Calu3 (cell line): ENCODE measurements at regions not wholly inside any gene's neighbourhood (a gene's known extent, or its start where the extent isn't known, plus 50 kb on each side); places are given as distances from the start of the nearest gene placed in this dataset.

Experiments used
- BruUV-seq: library from RNA; stranded (reverse); fragments of 400-500 nt; replicated peaks from 2 replicates; lab custom pipeline; 2021; lab: Mats Ljungman, UMichigan
- CTCF ChIA-PET: fragments of 300-600 bp; sonication (Branson Sonifier 250); formaldehyde crosslinking; loops from one replicate; lab custom pipeline; 2022; ENCODE audit warnings: antibody characterized with exemption; lab: Charles Lee
- DNase-seq: peaks from one replicate; pipeline ENCODE4 v3.0.0; 2022
- H3K27ac Mint-ChIP-seq: one replicate; pipeline ENCODE4 v1.8.0; 2022; ENCODE audit warnings: mixed read lengths; ENCODE audit not compliant: unreplicated experiment
- H3K27me3 Mint-ChIP-seq: one replicate; pipeline ENCODE4 v1.8.0; 2022; ENCODE audit warnings: mixed read lengths; ENCODE audit not compliant: unreplicated experiment
- H3K36me3 Mint-ChIP-seq: one replicate; pipeline ENCODE4 v1.8.0; 2022; ENCODE audit warnings: mild to moderate bottlenecking, moderate library complexity, mixed read lengths; ENCODE audit not compliant: insufficient read depth, unreplicated experiment
- H3K4me1 Mint-ChIP-seq: one replicate; pipeline ENCODE4 v1.8.0; 2022; ENCODE audit warnings: mild to moderate bottlenecking, low read depth, mixed read lengths; ENCODE audit not compliant: unreplicated experiment
- H3K4me3 Mint-ChIP-seq: one replicate; pipeline ENCODE4 v1.8.0; 2022; ENCODE audit warnings: mild to moderate bottlenecking, low read depth, moderate library complexity, mixed read lengths; ENCODE audit not compliant: unreplicated experiment
- H3K9me3 Mint-ChIP-seq: one replicate; pipeline ENCODE4 v1.8.0; 2022; ENCODE audit warnings: low read depth, mixed read lengths; ENCODE audit not compliant: unreplicated experiment
- intact Hi-C: fragments of 100-400 bp; cut with micrococcal nuclease; formaldehyde crosslinking; loops from one replicate; pipeline ENCODE4 v1.10.0; 2022; ENCODE audit not compliant: unreplicated experiment
- TF ChIP-seq, protein P1 (sequence below): fragments of 200-600 bp; IDR thresholded peaks from one replicate; pipeline ENCODE4 v1.8.0; 2022; ENCODE audit warnings: antibody characterized with exemption; ENCODE audit not compliant: unreplicated experiment

DNA sequence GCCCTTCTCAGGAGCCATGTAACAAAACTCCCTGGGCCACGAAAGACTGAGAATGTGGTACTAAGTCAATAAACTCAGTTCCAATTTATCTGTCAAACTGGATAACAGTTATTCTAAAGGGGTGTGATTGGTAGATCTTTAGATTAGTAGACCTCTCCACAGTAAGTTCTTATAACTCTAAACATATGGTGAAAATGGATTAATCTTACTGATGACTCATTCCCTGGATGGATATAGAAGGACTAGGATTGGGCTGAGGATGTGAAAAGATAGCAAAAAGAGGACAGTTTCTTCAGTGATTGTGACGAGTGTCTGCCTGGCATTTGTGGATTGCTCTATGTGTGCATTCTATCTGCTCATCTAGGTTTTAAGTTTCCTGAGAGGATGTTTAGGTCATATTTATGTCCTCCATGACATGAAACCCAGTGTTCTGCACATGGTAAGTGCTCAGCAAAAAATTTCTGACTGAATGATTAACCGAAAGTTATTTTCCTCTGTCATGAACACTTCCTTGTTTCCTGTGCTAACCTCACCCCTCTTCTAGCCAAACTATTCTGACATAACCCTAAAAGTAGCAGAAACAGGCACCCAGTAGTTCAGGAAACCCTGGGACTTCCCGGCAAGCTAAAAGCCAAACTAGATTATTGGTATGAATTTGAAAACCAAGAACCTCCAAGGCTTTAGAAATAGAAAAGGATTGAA lies 397.5 kb upstream of the PLXNA2 start:
- H3K4me3 Mint-ChIP-seq, result no peak overlapping the region
- BruUV-seq, result no TSS peak
- intact Hi-C loops, result no loop called here
- no peaks in the 10 kb centered on the region for H3K9me3 Mint-ChIP-seq
- H3K27ac Mint-ChIP-seq, result no peak overlapping the region
- CTCF ChIA-PET, result no interaction called here
- TF ChIP-seq, protein P1, sequence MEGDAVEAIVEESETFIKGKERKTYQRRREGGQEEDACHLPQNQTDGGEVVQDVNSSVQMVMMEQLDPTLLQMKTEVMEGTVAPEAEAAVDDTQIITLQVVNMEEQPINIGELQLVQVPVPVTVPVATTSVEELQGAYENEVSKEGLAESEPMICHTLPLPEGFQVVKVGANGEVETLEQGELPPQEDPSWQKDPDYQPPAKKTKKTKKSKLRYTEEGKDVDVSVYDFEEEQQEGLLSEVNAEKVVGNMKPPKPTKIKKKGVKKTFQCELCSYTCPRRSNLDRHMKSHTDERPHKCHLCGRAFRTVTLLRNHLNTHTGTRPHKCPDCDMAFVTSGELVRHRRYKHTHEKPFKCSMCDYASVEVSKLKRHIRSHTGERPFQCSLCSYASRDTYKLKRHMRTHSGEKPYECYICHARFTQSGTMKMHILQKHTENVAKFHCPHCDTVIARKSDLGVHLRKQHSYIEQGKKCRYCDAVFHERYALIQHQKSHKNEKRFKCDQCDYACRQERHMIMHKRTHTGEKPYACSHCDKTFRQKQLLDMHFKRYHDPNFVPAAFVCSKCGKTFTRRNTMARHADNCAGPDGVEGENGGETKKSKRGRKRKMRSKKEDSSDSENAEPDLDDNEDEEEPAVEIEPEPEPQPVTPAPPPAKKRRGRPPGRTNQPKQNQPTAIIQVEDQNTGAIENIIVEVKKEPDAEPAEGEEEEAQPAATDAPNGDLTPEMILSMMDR, result no peak
- no peak for DNase-seq
- peaks cover 44% of the 10 kb centered on the region for H3K27me3 Mint-ChIP-seq
- no peaks in the 10 kb centered on the region for H3K4me1 Mint-ChIP-seq
- H3K36me3 Mint-ChIP-seq, result no peaks in the 10 kb centered on the region

DNA sequence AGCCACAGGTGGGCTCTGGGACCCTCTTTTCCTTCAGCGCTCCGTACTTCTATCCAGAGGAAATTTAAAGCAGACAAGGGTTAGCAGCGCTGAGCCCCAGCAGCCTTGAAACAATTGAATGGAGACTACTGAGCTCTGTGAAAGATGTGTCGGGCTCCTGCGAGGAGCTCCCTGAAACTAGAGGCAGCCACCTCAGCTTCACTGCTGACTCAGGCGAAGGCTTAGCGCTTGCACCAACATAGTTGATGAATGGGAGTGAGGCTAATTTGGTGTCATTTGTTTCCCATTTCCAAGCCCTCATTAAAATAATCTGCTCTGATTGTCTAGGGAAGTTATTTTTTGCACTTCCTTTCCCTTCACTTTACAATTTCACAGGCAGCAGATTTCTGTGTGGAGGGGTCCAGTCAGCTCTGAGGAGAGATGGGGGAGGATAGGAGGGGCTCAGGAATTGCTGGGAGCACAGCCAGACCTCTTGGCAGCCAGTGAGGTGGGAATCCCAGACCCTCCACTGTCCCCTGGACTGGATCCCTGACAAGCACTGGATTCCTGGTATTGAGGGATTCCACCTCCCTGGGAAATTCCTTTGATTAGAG lies 398.9 kb upstream of the PLXNA2 start:
- CTCF ChIA-PET, result no interaction called here
- H3K4me3 Mint-ChIP-seq, result no peak overlapping the region
- no TSS peak for BruUV-seq

DNA sequence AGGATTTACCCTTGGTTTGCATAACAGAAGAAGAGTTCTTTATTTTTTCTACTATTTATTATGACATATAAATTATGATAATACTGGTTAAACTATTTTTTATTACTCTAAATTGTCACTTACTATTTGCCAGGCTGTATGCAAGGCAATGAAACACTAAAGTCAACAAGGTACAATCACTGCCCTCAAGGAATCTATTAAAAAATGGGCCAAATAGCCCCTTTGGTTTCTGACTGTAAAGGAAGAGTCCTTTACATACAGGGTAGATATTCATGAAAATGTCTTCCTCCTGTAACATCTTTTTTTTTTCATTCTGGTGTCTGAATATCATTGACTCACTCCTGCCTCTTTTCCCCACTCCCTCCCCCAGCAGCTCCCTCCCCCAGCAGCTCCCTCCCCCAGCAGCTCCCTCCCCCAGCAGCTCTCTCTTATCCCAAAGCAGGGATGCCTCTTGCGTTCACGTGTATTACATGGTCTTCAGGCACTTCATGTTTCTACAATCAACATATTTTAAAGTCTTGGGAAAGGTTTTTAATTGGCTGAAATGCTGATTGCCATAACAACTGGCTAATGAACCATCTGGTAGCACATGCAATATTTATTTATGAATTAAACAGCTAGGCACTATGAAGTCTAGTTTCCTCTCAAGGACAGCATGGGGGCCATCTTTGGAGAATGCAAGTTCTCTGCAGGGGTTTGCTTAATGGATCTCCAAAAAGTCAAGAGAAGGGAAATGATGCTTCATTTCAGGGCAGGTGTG lies 400.4 kb upstream of the PLXNA2 start:
- CTCF ChIA-PET, result interaction anchor here (0.5 kb wide), 1 partner anchor 299 kb away, joined by 3 read pairs; no protein-coding TSS in a partner anchor
- TF ChIP-seq, protein P1, result no peak
- Mint-ChIP-seq H3K36me3 (no peaks in the 10 kb centered on the region), H3K4me3 (no peak overlapping the region), H3K4me1 (no peaks in the 10 kb centered on the region), H3K9me3 (no peaks in the 10 kb centered on the region), H3K27me3 (peaks cover 39% of the 10 kb centered on the region), H3K27ac (no peak overlapping the region)
- BruUV-seq, result no TSS peak
- no peak for DNase-seq
- intact Hi-C loops, result no loop called here

More for the DNA sequence above, 398.9 kb upstream of the PLXNA2 start:
- Mint-ChIP-seq H3K36me3 (no peaks in the 10 kb centered on the region), H3K27ac (no peak overlapping the region), H3K9me3 (no peaks in the 10 kb centered on the region), H3K4me1 (no peaks in the 10 kb centered on the region), H3K27me3 (peaks cover 44% of the 10 kb centered on the region)
- intact Hi-C loops, result no loop called here
- TF ChIP-seq, protein P1, result no peak
- no peak for DNase-seq

DNA sequence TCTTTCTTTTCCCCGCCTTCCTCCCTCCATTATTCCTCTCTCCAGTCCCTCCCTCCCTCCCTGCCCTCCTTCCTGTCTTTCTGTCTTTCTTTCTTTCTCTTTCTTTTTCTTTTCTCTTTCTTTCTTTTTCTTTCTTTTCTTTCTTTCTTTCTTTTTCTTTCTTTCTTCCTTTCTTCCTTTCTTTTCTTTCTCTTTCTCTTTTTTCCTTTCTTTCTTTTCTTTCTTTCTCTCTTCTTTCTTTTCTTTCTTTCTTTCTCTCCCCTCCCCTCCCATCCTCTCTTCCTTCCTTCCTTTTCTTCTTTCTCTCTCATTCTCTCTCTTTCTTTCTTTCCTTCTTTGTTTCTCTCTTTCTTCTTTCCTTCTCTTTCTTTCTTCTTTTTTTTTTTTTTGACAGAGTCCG lies 402.2 kb upstream of the PLXNA2 start:
- peaks cover 31% of the 10 kb centered on the region for H3K27me3 Mint-ChIP-seq
- no peaks in the 10 kb centered on the region for H3K4me1 Mint-ChIP-seq
- no TSS peak for BruUV-seq
- DNase-seq, result no peak
- TF ChIP-seq, protein P1, result no peak
- H3K9me3 Mint-ChIP-seq, result no peaks in the 10 kb centered on the region
- H3K36me3 Mint-ChIP-seq, result no peaks in the 10 kb centered on the region
- CTCF ChIA-PET, result no interaction called here
- H3K27ac Mint-ChIP-seq, result no peak overlapping the region
- intact Hi-C loops, result no loop called here
- H3K4me3 Mint-ChIP-seq, result no peak overlapping the region
